ENCODE measurements at regions not wholly inside any gene's neighbourhood (a gene's known extent, or its start where the extent isn't known, plus 50 kb on each side); places are given as distances from the start of the nearest gene placed in this dataset.

- Histone ChIP-seq H3K36me3 (ENCODE audit: control insufficient read depth, low read length) (no peaks in the 10 kb centered on the region), H3K9me3 (ENCODE audit: control insufficient read depth, insufficient read depth, low read length) (no peaks in the 10 kb centered on the region; the same call in 1 of the 2 replicates), H3K9me2 (replicated peaks; ENCODE audit: control insufficient read depth, low read length) (no peaks in the 10 kb centered on the region), H4K20me1 (ENCODE audit: control insufficient read depth, insufficient read depth, low read depth, low read length) (no peaks in the 10 kb centered on the region), H3K4me2 (ENCODE audit: low read length) (no peak overlapping the region), H3F3A (ENCODE audit: control insufficient read depth, insufficient read depth) (no peaks in the 10 kb centered on the region), H3K4me3 (ENCODE audit: low read length) (no peak overlapping the region), H3K27me3 (ENCODE audit: control insufficient read depth, low read length) (no peaks in the 10 kb centered on the region), H3K4me1 (ENCODE audit: control insufficient read depth, low read length) (no peaks in the 10 kb centered on the region), H3K79me2 (ENCODE audit: control insufficient read depth, low read length) (no peaks in the 10 kb centered on the region), H3K27ac (ENCODE audit: low read depth, low read length) (no peak overlapping the region)
- TF ChIP-seq EZH2phosphoT487 (IDR thresholded peaks at IDR 0.05; ENCODE audit: borderline replicate concordance, low read length) (no peak), CTCF (IDR thresholded peaks at IDR 0.05; ENCODE audit: low read depth, low read length, poor library complexity, severe bottlenecking) (no peak)
Measured at GRCh38 chr16:64440005-64440404, 681.9 kb downstream of the CDH11 start.

GRCh38 chr16:64437706-64438324, 684.0 kb downstream of the CDH11 start:
- Histone ChIP-seq H4K20me1 (ENCODE audit: control insufficient read depth, insufficient read depth, low read depth, low read length) (no peaks in the 10 kb centered on the region), H3K27me3 (ENCODE audit: control insufficient read depth, low read length) (no peaks in the 10 kb centered on the region), H3F3A (ENCODE audit: control insufficient read depth, insufficient read depth) (no peaks in the 10 kb centered on the region), H3K9me2 (replicated peaks; ENCODE audit: control insufficient read depth, low read length) (no peaks in the 10 kb centered on the region), H3K9me3 (ENCODE audit: control insufficient read depth, insufficient read depth, low read length) (peaks cover 5% of the 10 kb centered on the region; the same call in 1 of the 2 replicates), H3K4me2 (ENCODE audit: low read length) (no peak overlapping the region), H3K4me3 (ENCODE audit: low read length) (no peak overlapping the region), H3K79me2 (ENCODE audit: control insufficient read depth, low read length) (no peaks in the 10 kb centered on the region), H3K27ac (ENCODE audit: low read depth, low read length) (no peak overlapping the region), H3K36me3 (ENCODE audit: control insufficient read depth, low read length) (no peaks in the 10 kb centered on the region), H3K4me1 (ENCODE audit: control insufficient read depth, low read length) (no peaks in the 10 kb centered on the region)
- no peak for TF ChIP-seq CTCF (IDR thresholded peaks at IDR 0.05; ENCODE audit: low read depth, low read length, poor library complexity, severe bottlenecking)
- no peak for TF ChIP-seq EZH2phosphoT487 (IDR thresholded peaks at IDR 0.05; ENCODE audit: borderline replicate concordance, low read length)

- Histone ChIP-seq H3K4me1 (ENCODE audit: control insufficient read depth, low read length) (peaks cover under 1% of the 10 kb centered on the region; the same call in 1 of the 2 replicates), H3K27ac (ENCODE audit: low read depth, low read length) (no peak overlapping the region), H3K4me3 (ENCODE audit: low read length) (no peak overlapping the region), H3K36me3 (ENCODE audit: control insufficient read depth, low read length) (no peaks in the 10 kb centered on the region), H3K4me2 (ENCODE audit: low read length) (no peak overlapping the region), H4K20me1 (ENCODE audit: control insufficient read depth, insufficient read depth, low read depth, low read length) (no peaks in the 10 kb centered on the region), H3K9me2 (replicated peaks; ENCODE audit: control insufficient read depth, low read length) (no peaks in the 10 kb centered on the region), H3F3A (ENCODE audit: control insufficient read depth, insufficient read depth) (no peaks in the 10 kb centered on the region), H3K79me2 (ENCODE audit: control insufficient read depth, low read length) (no peaks in the 10 kb centered on the region), H3K27me3 (ENCODE audit: control insufficient read depth, low read length) (no peaks in the 10 kb centered on the region), H3K9me3 (ENCODE audit: control insufficient read depth, insufficient read depth, low read length) (peaks cover 10% of the 10 kb centered on the region; the same call in 1 of the 2 replicates)
- TF ChIP-seq EZH2phosphoT487 (IDR thresholded peaks at IDR 0.05; ENCODE audit: borderline replicate concordance, low read length) (no peak), CTCF (IDR thresholded peaks at IDR 0.05; ENCODE audit: low read depth, low read length, poor library complexity, severe bottlenecking) (no peak)
Measured at GRCh38 chr16:64434526-64435069, 687.3 kb downstream of the CDH11 start.

Measured in DOHH2 (cell line).